Liver (tissue), 3 donors: ENCODE measurements at regions not wholly inside any gene's neighbourhood (a gene's known extent, or its start where the extent isn't known, plus 50 kb on each side); places are given as distances from the start of the nearest gene placed in this dataset.

Source experiments
- EGR1 ChIP-seq, 2 donors: IDR thresholded peaks; 2 replicates each; pipeline ENCODE4 v1.6.1; 2016 to 2018; ENCODE audit warnings: antibody characterized with exemption in 2 of 2, low read depth in 2 of 2
- GABPA ChIP-seq, 2 donors: IDR thresholded peaks in 1 of 2; conservative IDR thresholded peaks in 1 of 2; 2 replicates each; pipeline ENCODE4 v1.6.1; 2016; ENCODE audit warnings: antibody characterized with exemption in 2 of 2, mild to moderate bottlenecking in 1 of 2, moderate library complexity in 1 of 2
- RAD21 ChIP-seq, 2 donors: IDR thresholded peaks; 2 replicates each; pipeline ENCODE4 v1.6.1; 2016; ENCODE audit warnings: antibody characterized with exemption in 2 of 2, mild to moderate bottlenecking in 2 of 2
- RXRA ChIP-seq, 2 donors: IDR thresholded peaks; 2 replicates each; pipeline ENCODE4 v1.6.1; 2017 to 2018; ENCODE audit warnings: antibody characterized with exemption in 2 of 2, mild to moderate bottlenecking in 1 of 2
- SP1 ChIP-seq: IDR thresholded peaks from 2 replicates; pipeline ENCODE4 v1.6.1; 2018; ENCODE audit warnings: antibody characterized with exemption, mild to moderate bottlenecking
- TAF1 ChIP-seq: conservative IDR thresholded peaks from 2 replicates; pipeline ENCODE4 v1.6.1; 2016; ENCODE audit warnings: antibody characterized with exemption, mild to moderate bottlenecking
- TF ChIP-seq, protein P1 (sequence below): fragments of 150-350 bp; IDR thresholded peaks from 2 replicates; pipeline ENCODE4 v1.5.1; 2017; ENCODE audit warnings: improper control_type of control experiment, low read depth, low read length; ENCODE audit not compliant: missing input control
- TF ChIP-seq, protein P2 (sequence below): IDR thresholded peaks from 2 replicates; pipeline ENCODE4 v1.6.1; 2016; ENCODE audit warnings: antibody characterized with exemption
- TF ChIP-seq, protein P3 (sequence below): IDR thresholded peaks from 2 replicates; pipeline ENCODE4 v1.6.1; 2016; ENCODE audit warnings: antibody characterized with exemption
- TF ChIP-seq, protein P4 (sequence below): IDR thresholded peaks from 2 replicates; pipeline ENCODE4 v1.6.1; 2016; ENCODE audit warnings: antibody characterized with exemption
- donor health status: healthy.
- donor health status: healthy.

DNA sequence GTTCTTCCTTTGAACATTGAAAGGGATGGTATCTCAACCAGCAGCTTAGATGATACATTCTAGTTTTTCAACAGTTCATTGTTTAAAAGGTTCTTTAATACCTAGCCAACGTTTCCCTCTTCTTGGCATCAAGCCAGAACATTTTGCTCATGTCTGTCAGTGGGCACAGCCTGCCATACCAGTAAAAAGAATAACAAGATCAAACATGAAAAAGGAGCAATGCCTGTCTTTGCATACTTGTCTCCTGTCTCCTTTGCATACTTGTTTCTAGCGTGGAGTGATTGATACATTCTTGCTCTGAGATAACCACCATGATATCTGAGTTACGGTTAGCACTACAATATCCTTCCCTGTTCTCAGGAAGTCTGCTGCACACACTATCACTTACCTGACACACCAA, 248.6 kb upstream of the DAPK1 start:
- TF ChIP-seq, protein P1, sequence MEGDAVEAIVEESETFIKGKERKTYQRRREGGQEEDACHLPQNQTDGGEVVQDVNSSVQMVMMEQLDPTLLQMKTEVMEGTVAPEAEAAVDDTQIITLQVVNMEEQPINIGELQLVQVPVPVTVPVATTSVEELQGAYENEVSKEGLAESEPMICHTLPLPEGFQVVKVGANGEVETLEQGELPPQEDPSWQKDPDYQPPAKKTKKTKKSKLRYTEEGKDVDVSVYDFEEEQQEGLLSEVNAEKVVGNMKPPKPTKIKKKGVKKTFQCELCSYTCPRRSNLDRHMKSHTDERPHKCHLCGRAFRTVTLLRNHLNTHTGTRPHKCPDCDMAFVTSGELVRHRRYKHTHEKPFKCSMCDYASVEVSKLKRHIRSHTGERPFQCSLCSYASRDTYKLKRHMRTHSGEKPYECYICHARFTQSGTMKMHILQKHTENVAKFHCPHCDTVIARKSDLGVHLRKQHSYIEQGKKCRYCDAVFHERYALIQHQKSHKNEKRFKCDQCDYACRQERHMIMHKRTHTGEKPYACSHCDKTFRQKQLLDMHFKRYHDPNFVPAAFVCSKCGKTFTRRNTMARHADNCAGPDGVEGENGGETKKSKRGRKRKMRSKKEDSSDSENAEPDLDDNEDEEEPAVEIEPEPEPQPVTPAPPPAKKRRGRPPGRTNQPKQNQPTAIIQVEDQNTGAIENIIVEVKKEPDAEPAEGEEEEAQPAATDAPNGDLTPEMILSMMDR: no peak
- TF ChIP-seq EGR1 (IDR thresholded peaks at IDR 0.05; ENCODE audit: low read depth in 2 of 2) (no peak), RAD21 (IDR thresholded peaks at IDR 0.05) (no peak), GABPA (IDR thresholded peaks at IDR 0.05 in 1 of 2, conservative IDR thresholded peaks at IDR 0.05 in 1 of 2) (no peak), RXRA (IDR thresholded peaks at IDR 0.05) (no peak), SP1 (no peak), TAF1 (no peak)
- TF ChIP-seq, protein P2, sequence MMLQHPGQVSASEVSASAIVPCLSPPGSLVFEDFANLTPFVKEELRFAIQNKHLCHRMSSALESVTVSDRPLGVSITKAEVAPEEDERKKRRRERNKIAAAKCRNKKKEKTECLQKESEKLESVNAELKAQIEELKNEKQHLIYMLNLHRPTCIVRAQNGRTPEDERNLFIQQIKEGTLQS: no peak
- TF ChIP-seq, protein P3, sequence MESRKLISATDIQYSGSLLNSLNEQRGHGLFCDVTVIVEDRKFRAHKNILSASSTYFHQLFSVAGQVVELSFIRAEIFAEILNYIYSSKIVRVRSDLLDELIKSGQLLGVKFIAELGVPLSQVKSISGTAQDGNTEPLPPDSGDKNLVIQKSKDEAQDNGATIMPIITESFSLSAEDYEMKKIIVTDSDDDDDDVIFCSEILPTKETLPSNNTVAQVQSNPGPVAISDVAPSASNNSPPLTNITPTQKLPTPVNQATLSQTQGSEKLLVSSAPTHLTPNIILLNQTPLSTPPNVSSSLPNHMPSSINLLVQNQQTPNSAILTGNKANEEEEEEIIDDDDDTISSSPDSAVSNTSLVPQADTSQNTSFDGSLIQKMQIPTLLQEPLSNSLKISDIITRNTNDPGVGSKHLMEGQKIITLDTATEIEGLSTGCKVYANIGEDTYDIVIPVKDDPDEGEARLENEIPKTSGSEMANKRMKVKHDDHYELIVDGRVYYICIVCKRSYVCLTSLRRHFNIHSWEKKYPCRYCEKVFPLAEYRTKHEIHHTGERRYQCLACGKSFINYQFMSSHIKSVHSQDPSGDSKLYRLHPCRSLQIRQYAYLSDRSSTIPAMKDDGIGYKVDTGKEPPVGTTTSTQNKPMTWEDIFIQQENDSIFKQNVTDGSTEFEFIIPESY: no peak
- TF ChIP-seq, protein P4, sequence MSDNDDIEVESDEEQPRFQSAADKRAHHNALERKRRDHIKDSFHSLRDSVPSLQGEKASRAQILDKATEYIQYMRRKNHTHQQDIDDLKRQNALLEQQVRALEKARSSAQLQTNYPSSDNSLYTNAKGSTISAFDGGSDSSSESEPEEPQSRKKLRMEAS: no peak
